ENCODE measurements at regions not wholly inside any gene's neighbourhood (a gene's known extent, or its start where the extent isn't known, plus 50 kb on each side); places are given as distances from the start of the nearest gene placed in this dataset.

DNA sequence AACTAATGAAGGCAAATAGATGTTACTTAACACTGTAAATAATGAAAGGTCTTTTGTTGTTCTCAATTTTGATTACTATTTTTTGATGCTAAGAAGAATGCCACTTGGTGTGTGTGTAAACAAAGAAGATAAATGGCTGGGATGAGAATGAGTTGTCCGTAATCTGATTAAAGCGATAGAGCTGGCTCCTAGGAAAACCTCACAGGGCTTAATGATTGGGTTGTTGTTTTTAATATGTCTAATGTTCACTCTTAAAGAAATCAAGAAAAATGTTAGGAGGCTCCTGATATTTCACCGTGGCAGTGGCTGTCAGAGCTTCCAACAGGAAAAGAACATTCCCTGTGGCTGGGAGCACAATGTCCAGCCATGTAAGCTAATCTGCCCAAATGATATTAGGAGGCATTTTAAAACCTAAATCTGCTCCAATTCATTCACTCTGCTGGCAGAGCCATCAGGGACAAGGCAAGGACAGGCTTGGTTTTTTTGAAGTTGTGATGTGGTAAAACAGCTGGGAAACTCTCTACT is 243.9 kb downstream of the SNX10 start:
- TF ChIP-seq ZNF274 (IDR thresholded peaks at IDR 0.05; ENCODE audit: low read depth, low read length) (no peak), YY1 (IDR thresholded peaks at IDR 0.05; ENCODE audit: insufficient read depth, insufficient read length) (no peak), SUZ12 (IDR thresholded peaks at IDR 0.05; ENCODE audit: extremely low read depth, insufficient read depth, insufficient read length) (no peak)
